Stomach smooth muscle (tissue), 2 donors: ENCODE measurements at regions not wholly inside any gene's neighbourhood (a gene's known extent, or its start where the extent isn't known, plus 50 kb on each side); places are given as distances from the start of the nearest gene placed in this dataset.

ENCODE experiments used
- H3K27ac ChIP-seq: one replicate; pipeline ENCODE4 v1.7.0; 2013; ENCODE audit warnings: mild to moderate bottlenecking, low read length, inconsistent platforms
- H3K27me3 ChIP-seq, 2 donors: one replicate each; pipeline ENCODE4 v1.7.0; 2013; ENCODE audit warnings: low read length in 2 of 2; ENCODE audit not compliant: insufficient read depth in 2 of 2, control insufficient read depth in 1 of 2
- H3K36me3 ChIP-seq, 2 donors: one replicate each; pipeline ENCODE4 v1.7.0; 2013; ENCODE audit warnings: low read length in 2 of 2; ENCODE audit not compliant: control insufficient read depth in 2 of 2, insufficient read depth in 2 of 2
- H3K4me1 ChIP-seq: one replicate; pipeline ENCODE4 v1.7.0; 2013; ENCODE audit warnings: low read length; ENCODE audit not compliant: control insufficient read depth, insufficient read depth
- H3K4me3 ChIP-seq, 2 donors: one replicate each; pipeline ENCODE4 v1.7.0; 2013; ENCODE audit warnings: low read length in 2 of 2
- H3K9ac ChIP-seq, 2 donors: one replicate each; pipeline ENCODE4 v1.7.0; 2013; ENCODE audit warnings: low read length in 2 of 2, mild to moderate bottlenecking in 1 of 2
- H3K9me3 ChIP-seq, 2 donors: one replicate each; pipeline ENCODE4 v1.7.0; 2013; ENCODE audit warnings: low read length in 2 of 2; ENCODE audit not compliant: control insufficient read depth in 2 of 2
- donor health status: healthy.
- donor health status: Pancreatic carcinoma.

DNA sequence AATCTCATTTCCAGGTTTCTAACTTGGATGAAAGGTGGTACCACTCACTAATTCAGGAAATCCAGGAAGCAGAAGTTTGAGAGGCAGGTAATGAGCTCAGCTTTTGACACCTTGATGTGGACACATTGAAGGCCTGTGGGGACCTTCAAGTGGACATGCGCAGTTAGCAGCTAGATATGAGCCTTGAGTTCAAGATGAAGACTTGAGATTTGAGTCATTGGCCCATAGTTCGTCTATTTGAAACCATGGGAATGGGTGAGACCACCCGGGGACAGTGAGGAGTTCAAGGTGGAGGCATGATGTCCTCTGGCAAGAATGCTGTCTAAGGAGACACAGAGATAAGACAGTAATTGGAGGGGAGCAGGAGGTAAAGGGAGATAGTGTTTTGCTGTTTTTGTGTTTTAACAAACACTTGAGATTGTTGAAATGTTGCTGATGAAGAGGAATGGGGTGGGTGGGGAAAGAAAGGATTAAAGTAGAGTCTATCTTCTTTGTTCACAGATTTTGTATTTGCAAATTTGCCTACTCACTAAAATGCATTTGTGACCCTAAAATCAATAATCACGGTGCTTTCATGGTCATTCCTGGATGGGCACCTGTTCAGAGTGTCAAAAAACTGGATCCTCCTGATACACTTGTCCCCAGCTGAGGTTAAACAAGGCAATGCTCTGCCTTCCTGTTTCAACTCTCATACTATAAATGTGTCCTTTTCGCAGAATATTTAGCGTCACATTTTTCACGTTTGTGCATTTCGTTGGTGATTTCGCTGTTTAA is 69.5 kb upstream of the PLXNC1 start:
- Histone ChIP-seq H3K27me3 (no peaks in the 10 kb centered on the region), H3K9ac (no peak overlapping the region), H3K4me3 (no peak overlapping the region), H3K27ac (no peak overlapping the region), H3K36me3 (no peaks in the 10 kb centered on the region), H3K9me3 (no peaks in the 10 kb centered on the region), H3K4me1 (peaks cover 11% of the 10 kb centered on the region)

DNA sequence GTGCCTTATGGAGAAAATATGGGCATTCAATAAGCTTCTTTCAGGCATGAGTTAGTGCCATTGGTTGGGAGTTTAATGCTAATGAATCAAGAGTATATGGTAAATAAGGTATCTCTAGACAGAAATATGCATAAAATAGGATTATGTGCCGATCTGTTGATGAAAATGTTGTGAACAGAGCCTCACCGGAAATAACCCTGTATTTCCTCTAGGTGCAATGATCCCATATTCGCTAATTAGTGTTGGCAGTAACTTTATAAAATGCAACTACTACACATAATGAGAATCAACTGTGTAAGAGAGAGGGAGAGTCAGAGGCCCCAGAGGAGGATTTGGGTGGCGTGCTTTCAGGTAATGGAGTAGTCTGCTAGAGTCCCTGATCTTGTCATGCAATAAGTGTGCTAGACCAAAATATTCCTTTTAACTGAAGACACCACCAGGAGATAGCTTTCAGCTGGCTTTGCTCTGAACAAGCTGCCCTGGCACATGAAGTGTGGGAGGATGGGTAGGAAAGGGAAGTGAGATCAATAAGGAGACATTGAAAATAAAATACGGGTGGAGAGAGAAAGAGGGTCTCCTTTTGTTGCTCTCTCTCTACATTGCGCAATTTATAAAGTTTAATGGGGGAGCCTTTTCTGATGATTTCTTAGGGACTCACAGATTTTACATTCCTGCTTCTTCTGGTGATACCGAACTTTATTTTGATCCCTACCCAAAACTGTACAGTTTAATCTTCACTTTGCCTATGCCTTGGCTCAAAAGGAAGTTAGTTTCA is 68.6 kb upstream of the PLXNC1 start:
- Histone ChIP-seq H3K9me3 (no peaks in the 10 kb centered on the region), H3K27ac (no peak overlapping the region), H3K4me1 (peaks cover 9% of the 10 kb centered on the region), H3K9ac (no peak overlapping the region), H3K27me3 (no peaks in the 10 kb centered on the region), H3K36me3 (no peaks in the 10 kb centered on the region), H3K4me3 (no peak overlapping the region)

DNA sequence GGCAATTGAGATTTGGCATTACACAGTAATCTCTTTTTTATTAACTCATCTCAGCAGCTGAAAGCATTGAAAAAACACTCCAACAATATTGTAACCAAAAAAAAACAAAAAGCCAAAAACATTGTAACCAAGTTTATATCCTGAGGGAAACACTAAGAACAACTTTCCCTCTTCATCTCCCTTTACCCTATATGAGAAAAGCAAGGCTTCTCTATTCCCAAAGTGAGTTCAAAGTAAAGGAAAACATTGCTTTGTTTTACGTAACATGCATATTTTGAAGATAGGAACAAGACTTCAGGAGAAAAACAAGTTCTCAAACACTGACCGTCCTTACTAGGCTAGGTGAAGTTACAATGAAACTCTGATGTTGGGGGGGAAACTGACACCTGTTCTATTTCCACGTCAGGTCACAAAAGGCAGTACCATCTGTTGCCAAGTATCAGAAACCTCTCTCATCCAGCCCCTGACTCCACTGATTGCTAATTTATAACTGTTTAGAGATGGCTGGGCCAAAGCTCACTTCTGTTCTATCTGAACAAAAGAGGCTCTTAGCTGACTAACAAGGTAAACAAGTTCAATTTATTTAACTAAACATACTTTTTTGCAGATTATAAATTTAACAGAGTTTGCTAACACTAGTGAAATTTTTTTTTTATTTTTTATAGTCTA is 67.9 kb upstream of the PLXNC1 start:
- no peaks in the 10 kb centered on the region for H3K27me3 ChIP-seq
- H3K27ac ChIP-seq = no peak overlapping the region

DNA sequence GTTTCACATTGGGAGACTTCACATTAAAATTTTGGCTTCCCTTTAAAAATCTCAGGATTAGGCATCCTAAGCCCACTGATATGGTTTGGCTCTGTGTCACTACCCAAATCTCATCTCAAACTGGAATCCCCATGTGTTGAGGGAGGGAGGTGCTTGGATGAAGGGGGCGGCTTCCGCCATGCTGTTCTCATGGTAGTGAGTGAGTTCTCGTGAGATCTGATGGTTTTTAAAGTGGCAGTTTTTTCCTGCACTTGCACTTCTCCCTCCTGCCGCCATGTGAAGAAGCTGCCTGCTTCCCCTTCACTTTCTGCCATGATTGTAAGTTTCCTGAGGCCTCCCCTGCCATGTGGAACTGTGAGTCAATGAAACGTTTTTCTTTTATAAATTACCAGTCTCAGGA is 65.7 kb upstream of the PLXNC1 start:
- Histone ChIP-seq H3K4me3 (no peak overlapping the region), H3K9me3 (no peaks in the 10 kb centered on the region), H3K4me1 (no peaks in the 10 kb centered on the region), H3K27ac (no peak overlapping the region), H3K27me3 (no peaks in the 10 kb centered on the region), H3K9ac (no peak overlapping the region), H3K36me3 (no peaks in the 10 kb centered on the region)

More for the DNA sequence above, 67.9 kb upstream of the PLXNC1 start:
- no peak overlapping the region for H3K4me3 ChIP-seq
- peaks cover 3% of the 10 kb centered on the region for H3K4me1 ChIP-seq
- no peaks in the 10 kb centered on the region for H3K36me3 ChIP-seq
- H3K9me3 ChIP-seq = no peaks in the 10 kb centered on the region
- H3K9ac ChIP-seq = no peak overlapping the region

DNA sequence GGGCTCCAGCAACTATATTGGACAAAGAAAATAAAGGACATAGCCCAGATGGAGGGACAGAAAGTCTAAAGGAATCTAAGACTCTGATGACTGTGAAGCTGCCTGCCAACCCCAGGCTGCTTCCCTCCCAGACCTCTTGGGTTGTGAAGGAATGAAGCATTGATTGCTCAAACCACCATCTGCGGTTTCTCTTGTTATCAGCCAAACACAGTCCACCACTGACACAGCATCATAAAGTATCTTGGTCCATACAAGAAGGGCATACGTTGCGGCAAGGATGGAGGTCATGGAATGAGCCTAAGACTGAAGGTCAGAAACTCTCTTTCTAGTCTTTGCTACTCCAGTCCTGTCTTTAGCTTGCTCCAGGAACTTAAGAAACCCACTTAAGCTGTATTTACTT is 58.5 kb upstream of the PLXNC1 start:
- Histone ChIP-seq H3K9me3 (no peaks in the 10 kb centered on the region), H3K4me3 (no peak overlapping the region)

DNA sequence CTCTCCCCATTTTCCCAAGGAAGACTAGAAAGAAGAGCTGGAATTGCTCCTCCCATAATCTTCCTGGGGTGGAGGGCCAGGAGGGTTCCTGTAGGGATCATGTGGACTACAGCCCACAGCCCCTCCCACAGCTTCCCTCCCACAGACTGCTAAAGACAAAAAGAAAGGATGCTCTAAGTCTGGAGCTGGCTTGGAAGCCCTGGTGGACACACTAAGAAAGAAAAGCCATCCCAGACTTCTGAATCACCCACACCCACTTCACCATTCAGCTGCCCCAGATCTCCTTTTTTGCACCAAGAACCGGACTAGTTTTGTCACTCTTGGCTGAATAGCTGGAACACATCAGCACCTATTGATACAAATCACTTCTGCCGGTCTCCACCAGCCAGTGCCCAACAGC is 56.8 kb upstream of the PLXNC1 start:
- H3K27me3 ChIP-seq = no peaks in the 10 kb centered on the region
- H3K27ac ChIP-seq = no peak overlapping the region
- no peaks in the 10 kb centered on the region for H3K36me3 ChIP-seq
- H3K9me3 ChIP-seq = no peaks in the 10 kb centered on the region
- no peaks in the 10 kb centered on the region for H3K4me1 ChIP-seq
- no peak overlapping the region for H3K9ac ChIP-seq
- no peak overlapping the region for H3K4me3 ChIP-seq

More for the DNA sequence above, 58.5 kb upstream of the PLXNC1 start:
- Histone ChIP-seq H3K4me1 (no peaks in the 10 kb centered on the region), H3K27ac (no peak overlapping the region), H3K36me3 (no peaks in the 10 kb centered on the region), H3K27me3 (no peaks in the 10 kb centered on the region), H3K9ac (no peak overlapping the region)

DNA sequence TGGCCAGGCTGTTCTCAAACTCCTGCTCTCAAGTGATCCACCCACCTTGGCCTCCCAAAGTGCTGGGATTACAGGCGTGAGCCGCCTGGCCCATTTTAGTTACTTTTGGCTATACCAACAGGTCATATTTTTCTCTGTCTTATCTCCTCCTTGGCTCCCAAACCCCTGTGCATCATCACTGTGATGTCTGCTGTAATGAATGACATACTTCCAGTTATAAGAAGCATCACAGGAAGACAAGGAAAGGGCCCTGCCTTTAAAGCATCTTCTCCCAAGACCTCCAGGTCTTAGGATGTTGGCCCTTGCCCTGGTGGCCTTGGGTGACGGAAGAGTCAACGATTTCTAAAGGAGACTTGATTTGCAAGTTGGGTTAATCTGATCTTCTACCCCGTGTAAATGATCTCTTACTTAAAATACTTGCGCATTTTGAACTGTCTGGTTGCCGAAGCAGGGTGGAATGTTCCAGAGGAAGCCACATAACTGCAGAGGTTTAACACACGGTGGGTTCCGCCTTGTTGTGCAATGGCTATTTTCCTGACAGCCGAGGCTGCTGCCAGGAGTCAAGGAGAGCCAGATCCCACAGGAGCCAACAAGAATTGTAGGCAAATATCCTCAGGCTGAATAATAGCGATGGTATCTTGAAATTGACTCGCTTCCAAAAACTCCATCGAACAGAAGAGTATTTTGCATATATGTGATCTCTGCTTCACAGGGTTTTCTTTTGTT is 55.7 kb upstream of the PLXNC1 start:
- Histone ChIP-seq H3K36me3 (no peaks in the 10 kb centered on the region), H3K27ac (no peak overlapping the region), H3K4me3 (no peak overlapping the region), H3K9me3 (no peaks in the 10 kb centered on the region), H3K4me1 (no peaks in the 10 kb centered on the region), H3K27me3 (no peaks in the 10 kb centered on the region), H3K9ac (no peak overlapping the region)

DNA sequence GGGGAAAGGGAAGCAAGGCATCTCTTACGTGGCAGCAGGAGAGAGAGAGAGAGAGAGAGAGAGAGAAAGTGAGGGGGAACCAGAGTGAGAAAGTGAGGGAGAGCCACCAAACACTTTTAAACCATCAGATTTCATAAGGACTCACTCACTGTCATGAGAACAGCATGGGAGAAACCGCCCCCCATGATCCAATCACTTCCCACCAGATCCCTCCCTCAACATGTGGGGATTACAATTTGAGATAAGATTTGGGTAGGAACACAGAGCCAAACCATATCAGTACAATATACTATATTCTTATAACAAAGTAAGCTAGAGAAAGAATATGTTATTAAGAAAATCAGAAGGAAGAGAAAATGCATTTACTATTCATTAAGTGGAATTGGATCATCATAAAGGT is 53.7 kb upstream of the PLXNC1 start:
- no peak overlapping the region for H3K9ac ChIP-seq
- no peaks in the 10 kb centered on the region for H3K36me3 ChIP-seq

DNA sequence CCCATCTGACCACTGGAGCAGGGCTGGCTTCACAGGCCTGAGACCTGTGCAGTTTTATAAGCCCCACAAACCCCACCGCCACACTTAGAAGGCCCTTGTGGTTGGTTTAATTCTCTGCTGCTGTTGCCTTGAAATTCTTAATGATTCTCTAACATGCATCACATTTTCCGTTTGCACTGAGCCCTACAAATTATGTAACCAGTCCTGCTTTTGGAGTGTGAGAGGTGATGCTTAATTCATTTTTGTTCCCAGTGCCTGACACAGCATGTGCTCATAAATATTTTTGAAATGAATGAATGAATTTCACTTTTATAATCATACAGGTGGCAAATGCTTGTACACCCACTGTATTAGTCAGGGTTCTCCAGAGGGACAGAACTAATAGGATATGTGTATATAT is 52.8 kb upstream of the PLXNC1 start:
- H3K4me3 ChIP-seq = no peak overlapping the region
- no peak overlapping the region for H3K27ac ChIP-seq
- H3K9ac ChIP-seq = no peak overlapping the region
- H3K27me3 ChIP-seq = no peaks in the 10 kb centered on the region
- no peaks in the 10 kb centered on the region for H3K9me3 ChIP-seq
- no peaks in the 10 kb centered on the region for H3K36me3 ChIP-seq
- H3K4me1 ChIP-seq = no peaks in the 10 kb centered on the region

More for the DNA sequence above, 53.7 kb upstream of the PLXNC1 start:
- Histone ChIP-seq H3K27ac (no peak overlapping the region), H3K4me1 (no peaks in the 10 kb centered on the region), H3K9me3 (no peaks in the 10 kb centered on the region), H3K27me3 (no peaks in the 10 kb centered on the region), H3K4me3 (no peak overlapping the region)

DNA sequence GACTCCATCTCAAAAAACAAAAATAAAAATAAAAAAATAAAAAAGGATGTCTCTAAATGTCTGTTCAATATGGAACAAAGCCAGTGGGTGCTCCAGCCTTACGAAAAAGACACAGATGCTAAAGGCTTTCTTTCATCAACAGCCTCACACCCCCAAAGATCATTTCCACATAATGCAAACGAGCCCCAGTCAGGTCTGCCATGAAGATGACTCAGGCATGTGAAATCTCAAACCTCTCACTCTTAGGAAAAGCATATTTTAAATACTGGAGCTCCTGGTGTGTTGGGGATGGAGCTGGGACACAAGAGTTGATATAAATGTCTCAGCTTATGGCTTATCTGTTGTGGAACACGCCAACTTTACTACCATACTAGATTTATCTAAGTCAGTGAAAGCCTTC is 49.9 kb upstream of the PLXNC1 start:
- H3K4me3 ChIP-seq = no peak overlapping the region
- H3K4me1 ChIP-seq = peaks cover 12% of the 10 kb centered on the region
- no peaks in the 10 kb centered on the region for H3K36me3 ChIP-seq
- H3K27ac ChIP-seq = no peak overlapping the region
- H3K9ac ChIP-seq = no peak overlapping the region
- no peaks in the 10 kb centered on the region for H3K9me3 ChIP-seq
- no peaks in the 10 kb centered on the region for H3K27me3 ChIP-seq
